GM12892 (cell line): ENCODE measurements at regions not wholly inside any gene's neighbourhood (a gene's known extent, or its start where the extent isn't known, plus 50 kb on each side); places are given as distances from the start of the nearest gene placed in this dataset.

ENCODE experiments used
- POLR2A ChIP-seq: IDR thresholded peaks from 2 replicates; pipeline ENCODE4 v1.6.1; 2011; ENCODE audit warnings: low read depth, low read length, control low read depth
- POLR2AphosphoS5 ChIP-seq: IDR thresholded peaks from 2 replicates; pipeline ENCODE4 v1.6.1; 2011; ENCODE audit warnings: low read depth, low read length, control low read depth
- TAF1 ChIP-seq: IDR thresholded peaks from 2 replicates; pipeline ENCODE4 v1.6.1; 2011; ENCODE audit warnings: low read depth, mild to moderate bottlenecking, control low read depth, low read length, borderline replicate concordance

- TF ChIP-seq POLR2AphosphoS5 (no peak), POLR2A (no peak), TAF1 (no peak)
Measured at GRCh38 chr6:14575961-14576360, 458.4 kb downstream of the CD83 start.
